GM21737 (cell line): ENCODE measurements at regions not wholly inside any gene's neighbourhood (a gene's known extent, or its start where the extent isn't known, plus 50 kb on each side); places are given as distances from the start of the nearest gene placed in this dataset.

Experiments used
- ATAC-seq: cut with Tn5 transposase; IDR thresholded peaks from one replicate; pipeline ENCODE4 v1.9.1; 2021; ENCODE audit warnings: mild to moderate bottlenecking, moderate library complexity; ENCODE audit not compliant: unreplicated experiment

- ATAC-seq, result no peak
Observed at GRCh38 chr17:68182940-68183551, 64.8 kb upstream of the AMZ2 start.

DNA sequence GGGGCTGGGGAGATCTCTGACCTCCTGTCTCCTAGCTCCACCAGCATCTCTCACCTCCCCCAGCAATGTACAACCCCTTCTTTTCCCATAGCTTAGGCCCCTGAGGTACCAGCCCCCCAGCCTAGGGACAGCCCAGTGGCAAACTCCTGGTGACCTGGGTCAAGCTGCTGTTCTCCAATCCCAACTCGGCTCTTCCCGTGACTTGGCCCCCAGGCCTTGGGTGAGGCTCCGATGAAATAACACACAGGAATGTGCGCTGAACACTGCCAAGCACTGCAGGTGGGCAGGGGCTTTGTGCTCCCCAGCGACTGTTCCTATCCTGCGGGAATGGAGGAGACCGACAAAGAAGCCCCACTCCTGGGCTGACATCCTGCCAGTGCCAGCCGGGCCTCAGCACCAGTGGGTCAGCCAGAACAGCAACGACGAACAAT, 63.7 kb upstream of the AMZ2 start:
- no peak for ATAC-seq

GRCh38 chr17:68184816-68185436, 62.9 kb upstream of the AMZ2 start:
- ATAC-seq, result peak; percentile 51

GRCh38 chr17:68185820-68186219, 62.0 kb upstream of the AMZ2 start:
- no peak for ATAC-seq

GRCh38 chr17:68190495-68190894, 57.3 kb upstream of the AMZ2 start:
- ATAC-seq, result no peak

DNA sequence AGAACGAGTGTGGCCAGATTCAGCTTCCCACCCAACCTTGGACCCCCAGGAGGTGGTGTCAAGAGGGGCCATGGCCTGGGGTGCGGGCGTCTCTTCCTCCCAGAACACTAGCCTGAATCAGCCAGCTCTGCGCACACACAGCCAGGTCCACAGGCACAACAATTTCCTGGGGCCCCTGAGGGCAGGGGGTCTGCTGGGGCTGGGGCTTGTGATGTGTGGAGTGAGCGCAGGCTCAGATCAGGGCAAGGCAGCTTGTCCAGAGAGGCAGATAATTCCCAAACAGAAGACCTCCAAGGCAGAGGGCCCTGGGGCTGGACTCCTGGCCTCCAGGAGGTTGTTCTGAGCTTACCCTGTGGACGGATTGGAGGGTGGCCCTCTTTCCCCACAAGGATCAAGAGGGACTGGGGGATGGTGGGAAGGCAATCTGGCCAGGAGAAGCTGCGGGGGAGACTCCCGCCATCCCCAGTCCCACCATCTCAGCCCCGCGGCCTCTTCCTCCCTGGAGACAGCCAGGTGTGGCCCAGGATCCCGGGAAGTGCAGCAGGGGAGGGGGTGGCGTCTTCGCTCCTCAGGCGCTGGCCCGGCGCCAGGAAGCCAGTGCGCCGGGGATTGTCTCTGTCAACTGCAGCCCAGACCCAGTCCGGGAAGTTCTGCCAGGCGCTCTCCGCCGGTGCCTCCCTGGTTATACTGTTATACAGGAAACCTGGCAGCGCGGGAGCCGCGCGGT, 52.0 kb upstream of the AMZ2 start:
- no peak for ATAC-seq

GRCh38 chr17:68196394-68197090, 51.3 kb upstream of the AMZ2 start:
- ATAC-seq, result no peak

- ATAC-seq, result no peak
Observed at GRCh38 chr17:68197091-68197996, 50.5 kb upstream of the AMZ2 start.

DNA sequence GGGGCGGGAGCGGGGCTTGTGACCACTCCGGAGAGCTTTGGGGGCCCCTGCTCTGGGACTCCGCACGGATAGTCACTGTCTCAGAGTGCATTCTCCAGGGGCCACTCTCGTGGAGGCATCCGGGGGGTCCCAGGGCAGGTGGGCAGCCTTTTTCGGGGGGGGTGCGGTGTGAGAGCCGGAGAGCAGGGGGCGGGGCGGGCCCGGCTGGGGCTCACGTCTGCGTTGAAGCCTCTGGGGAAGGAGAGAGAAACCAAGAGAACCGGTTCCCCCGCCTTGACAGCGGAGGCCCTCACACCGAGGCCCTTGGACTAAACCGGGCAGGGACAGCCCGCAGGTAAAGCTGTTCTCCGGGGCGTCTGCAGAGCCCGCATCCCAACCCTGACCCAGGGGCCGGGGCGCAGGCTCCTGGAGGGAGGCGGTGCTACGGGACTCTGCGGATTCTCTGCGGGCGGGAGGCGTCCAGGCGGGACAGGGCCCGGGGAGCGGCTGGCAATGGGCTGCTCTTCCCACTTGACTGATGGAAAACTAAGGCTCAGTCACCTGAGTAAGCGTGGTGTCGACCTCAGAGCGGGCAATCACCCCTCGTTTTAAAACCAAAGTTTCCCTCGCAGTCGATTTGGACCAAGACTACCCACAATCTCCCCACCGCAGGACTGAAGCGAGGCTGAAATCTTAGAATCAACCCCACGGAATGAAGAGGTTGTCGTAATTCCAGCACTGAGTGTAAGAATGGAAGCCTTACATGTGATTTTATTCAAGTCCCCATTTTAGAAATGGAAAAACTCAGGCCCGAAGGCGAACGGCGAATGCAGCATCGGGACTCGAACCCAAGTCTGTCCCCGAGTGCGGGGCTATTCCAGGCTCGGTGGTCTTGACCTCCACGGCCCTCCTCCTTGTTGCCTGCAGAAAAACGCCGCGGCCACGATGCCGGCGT, 49.6 kb upstream of the AMZ2 start:
- ATAC-seq, result no peak
